ENCODE measurements at regions not wholly inside any gene's neighbourhood (a gene's known extent, or its start where the extent isn't known, plus 50 kb on each side); places are given as distances from the start of the nearest gene placed in this dataset.

DNA sequence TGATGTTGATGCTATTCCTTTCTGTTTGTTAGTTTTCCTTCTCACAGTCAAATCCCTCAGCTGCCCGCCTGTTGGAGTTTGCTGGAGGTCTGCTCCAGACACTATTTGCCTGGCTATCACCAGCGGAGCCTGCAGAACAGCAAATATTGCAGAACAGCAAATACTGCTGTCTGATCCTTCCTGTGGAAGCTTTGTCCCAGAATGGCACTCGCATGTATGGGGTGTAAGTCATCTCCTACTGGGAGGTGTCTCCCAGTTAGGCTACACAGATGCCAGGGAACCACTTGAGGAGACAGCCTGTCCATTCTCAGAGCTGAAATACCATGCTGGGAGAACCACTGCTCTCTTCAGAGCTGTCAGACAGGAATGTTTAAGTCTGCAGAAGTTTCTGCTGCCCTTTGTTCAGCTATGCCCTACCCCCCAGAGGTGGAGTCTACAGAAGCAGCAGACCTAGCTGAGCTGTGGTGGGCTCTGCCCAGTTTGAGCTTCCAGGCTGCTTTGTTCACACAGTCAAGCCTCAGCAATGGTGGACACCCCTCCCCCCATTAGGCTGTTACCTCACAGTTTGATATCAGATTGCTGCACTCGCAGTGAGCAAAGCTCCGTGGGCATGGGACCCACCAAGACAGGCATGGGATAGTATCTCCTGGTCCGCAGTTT, 74.9 kb downstream of the SPIN3 start (continued):
- TF ChIP-seq, protein P1, sequence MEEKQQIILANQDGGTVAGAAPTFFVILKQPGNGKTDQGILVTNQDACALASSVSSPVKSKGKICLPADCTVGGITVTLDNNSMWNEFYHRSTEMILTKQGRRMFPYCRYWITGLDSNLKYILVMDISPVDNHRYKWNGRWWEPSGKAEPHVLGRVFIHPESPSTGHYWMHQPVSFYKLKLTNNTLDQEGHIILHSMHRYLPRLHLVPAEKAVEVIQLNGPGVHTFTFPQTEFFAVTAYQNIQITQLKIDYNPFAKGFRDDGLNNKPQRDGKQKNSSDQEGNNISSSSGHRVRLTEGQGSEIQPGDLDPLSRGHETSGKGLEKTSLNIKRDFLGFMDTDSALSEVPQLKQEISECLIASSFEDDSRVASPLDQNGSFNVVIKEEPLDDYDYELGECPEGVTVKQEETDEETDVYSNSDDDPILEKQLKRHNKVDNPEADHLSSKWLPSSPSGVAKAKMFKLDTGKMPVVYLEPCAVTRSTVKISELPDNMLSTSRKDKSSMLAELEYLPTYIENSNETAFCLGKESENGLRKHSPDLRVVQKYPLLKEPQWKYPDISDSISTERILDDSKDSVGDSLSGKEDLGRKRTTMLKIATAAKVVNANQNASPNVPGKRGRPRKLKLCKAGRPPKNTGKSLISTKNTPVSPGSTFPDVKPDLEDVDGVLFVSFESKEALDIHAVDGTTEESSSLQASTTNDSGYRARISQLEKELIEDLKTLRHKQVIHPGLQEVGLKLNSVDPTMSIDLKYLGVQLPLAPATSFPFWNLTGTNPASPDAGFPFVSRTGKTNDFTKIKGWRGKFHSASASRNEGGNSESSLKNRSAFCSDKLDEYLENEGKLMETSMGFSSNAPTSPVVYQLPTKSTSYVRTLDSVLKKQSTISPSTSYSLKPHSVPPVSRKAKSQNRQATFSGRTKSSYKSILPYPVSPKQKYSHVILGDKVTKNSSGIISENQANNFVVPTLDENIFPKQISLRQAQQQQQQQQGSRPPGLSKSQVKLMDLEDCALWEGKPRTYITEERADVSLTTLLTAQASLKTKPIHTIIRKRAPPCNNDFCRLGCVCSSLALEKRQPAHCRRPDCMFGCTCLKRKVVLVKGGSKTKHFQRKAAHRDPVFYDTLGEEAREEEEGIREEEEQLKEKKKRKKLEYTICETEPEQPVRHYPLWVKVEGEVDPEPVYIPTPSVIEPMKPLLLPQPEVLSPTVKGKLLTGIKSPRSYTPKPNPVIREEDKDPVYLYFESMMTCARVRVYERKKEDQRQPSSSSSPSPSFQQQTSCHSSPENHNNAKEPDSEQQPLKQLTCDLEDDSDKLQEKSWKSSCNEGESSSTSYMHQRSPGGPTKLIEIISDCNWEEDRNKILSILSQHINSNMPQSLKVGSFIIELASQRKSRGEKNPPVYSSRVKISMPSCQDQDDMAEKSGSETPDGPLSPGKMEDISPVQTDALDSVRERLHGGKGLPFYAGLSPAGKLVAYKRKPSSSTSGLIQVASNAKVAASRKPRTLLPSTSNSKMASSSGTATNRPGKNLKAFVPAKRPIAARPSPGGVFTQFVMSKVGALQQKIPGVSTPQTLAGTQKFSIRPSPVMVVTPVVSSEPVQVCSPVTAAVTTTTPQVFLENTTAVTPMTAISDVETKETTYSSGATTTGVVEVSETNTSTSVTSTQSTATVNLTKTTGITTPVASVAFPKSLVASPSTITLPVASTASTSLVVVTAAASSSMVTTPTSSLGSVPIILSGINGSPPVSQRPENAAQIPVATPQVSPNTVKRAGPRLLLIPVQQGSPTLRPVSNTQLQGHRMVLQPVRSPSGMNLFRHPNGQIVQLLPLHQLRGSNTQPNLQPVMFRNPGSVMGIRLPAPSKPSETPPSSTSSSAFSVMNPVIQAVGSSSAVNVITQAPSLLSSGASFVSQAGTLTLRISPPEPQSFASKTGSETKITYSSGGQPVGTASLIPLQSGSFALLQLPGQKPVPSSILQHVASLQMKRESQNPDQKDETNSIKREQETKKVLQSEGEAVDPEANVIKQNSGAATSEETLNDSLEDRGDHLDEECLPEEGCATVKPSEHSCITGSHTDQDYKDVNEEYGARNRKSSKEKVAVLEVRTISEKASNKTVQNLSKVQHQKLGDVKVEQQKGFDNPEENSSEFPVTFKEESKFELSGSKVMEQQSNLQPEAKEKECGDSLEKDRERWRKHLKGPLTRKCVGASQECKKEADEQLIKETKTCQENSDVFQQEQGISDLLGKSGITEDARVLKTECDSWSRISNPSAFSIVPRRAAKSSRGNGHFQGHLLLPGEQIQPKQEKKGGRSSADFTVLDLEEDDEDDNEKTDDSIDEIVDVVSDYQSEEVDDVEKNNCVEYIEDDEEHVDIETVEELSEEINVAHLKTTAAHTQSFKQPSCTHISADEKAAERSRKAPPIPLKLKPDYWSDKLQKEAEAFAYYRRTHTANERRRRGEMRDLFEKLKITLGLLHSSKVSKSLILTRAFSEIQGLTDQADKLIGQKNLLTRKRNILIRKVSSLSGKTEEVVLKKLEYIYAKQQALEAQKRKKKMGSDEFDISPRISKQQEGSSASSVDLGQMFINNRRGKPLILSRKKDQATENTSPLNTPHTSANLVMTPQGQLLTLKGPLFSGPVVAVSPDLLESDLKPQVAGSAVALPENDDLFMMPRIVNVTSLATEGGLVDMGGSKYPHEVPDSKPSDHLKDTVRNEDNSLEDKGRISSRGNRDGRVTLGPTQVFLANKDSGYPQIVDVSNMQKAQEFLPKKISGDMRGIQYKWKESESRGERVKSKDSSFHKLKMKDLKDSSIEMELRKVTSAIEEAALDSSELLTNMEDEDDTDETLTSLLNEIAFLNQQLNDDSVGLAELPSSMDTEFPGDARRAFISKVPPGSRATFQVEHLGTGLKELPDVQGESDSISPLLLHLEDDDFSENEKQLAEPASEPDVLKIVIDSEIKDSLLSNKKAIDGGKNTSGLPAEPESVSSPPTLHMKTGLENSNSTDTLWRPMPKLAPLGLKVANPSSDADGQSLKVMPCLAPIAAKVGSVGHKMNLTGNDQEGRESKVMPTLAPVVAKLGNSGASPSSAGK (IDR thresholded peaks at IDR 0.05): no peak
- no peak for TF ChIP-seq COPS2 (conservative IDR thresholded peaks at IDR 0.05)
- TF ChIP-seq, protein P2, sequence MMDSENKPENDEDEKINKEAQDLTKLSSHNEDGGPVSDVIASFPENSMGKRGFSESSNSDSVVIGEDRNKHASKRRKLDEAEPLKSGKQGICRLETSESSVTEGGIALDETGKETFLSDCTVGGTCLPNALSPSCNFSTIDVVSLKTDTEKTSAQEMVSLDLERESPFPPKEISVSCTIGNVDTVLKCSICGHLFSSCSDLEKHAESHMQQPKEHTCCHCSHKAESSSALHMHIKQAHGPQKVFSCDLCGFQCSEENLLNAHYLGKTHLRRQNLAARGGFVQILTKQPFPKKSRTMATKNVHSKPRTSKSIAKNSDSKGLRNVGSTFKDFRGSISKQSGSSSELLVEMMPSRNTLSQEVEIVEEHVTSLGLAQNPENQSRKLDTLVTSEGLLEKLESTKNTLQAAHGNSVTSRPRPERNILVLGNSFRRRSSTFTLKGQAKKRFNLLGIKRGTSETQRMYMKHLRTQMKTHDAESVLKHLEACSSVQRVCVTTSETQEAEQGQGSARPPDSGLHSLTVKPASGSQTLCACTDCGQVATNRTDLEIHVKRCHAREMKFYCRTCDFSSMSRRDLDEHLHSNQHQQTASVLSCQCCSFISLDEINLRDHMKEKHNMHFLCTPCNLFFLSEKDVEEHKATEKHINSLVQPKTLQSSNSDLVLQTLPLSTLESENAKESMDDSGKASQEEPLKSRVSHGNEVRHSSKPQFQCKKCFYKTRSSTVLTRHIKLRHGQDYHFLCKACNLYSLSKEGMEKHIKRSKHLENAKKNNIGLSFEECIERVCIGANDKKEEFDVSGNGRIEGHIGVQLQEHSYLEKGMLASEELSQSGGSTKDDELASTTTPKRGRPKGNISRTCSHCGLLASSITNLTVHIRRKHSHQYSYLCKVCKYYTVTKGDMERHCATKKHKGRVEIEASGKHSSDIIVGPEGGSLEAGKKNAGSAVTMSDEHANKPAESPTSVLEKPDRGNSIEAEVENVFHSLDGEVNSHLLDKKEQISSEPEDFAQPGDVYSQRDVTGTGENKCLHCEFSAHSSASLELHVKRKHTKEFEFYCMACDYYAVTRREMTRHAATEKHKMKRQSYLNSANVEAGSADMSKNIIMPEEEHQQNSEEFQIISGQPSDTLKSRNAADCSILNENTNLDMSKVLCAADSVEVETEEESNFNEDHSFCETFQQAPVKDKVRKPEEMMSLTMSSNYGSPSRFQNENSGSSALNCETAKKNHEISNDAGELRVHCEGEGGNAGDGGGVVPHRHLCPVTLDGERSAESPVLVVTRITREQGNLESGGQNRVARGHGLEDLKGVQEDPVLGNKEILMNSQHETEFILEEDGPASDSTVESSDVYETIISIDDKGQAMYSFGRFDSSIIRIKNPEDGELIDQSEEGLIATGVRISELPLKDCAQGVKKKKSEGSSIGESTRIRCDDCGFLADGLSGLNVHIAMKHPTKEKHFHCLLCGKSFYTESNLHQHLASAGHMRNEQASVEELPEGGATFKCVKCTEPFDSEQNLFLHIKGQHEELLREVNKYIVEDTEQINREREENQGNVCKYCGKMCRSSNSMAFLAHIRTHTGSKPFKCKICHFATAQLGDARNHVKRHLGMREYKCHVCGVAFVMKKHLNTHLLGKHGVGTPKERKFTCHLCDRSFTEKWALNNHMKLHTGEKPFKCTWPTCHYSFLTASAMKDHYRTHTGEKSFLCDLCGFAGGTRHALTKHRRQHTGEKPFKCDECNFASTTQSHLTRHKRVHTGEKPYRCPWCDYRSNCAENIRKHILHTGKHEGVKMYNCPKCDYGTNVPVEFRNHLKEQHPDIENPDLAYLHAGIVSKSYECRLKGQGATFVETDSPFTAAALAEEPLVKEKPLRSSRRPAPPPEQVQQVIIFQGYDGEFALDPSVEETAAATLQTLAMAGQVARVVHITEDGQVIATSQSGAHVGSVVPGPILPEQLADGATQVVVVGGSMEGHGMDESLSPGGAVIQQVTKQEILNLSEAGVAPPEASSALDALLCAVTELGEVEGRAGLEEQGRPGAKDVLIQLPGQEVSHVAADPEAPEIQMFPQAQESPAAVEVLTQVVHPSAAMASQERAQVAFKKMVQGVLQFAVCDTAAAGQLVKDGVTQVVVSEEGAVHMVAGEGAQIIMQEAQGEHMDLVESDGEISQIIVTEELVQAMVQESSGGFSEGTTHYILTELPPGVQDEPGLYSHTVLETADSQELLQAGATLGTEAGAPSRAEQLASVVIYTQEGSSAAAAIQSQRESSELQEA (IDR thresholded peaks at IDR 0.05; ENCODE audit: low read depth): no peak
- TF ChIP-seq CTCF (IDR thresholded peaks at IDR 0.05 in 2 of 3, conservative IDR thresholded peaks at IDR 0.05 in 1 of 3; ENCODE audit: insufficient read depth in 2 of 3, low read depth in 1 of 3, low read length in 3 of 3): no peak
- TF ChIP-seq BCOR (IDR thresholded peaks at IDR 0.05): no peak
- TF ChIP-seq TAF7 (tag; IDR thresholded peaks at IDR 0.05): no peak
